Transverse colon (tissue), 3 donors: ENCODE measurements at regions not wholly inside any gene's neighbourhood (a gene's known extent, or its start where the extent isn't known, plus 50 kb on each side); places are given as distances from the start of the nearest gene placed in this dataset.

Source experiments
- EP300 ChIP-seq: sonication (generic); formaldehyde crosslinking; IDR thresholded peaks from one replicate; pipeline ENCODE4 v1.6.1; 2017; ENCODE audit warnings: antibody characterized with exemption, low read depth
- POLR2A ChIP-seq: fragments of 450-650 bp; IDR thresholded peaks from one replicate; pipeline ENCODE4 v1.6.1; 2016; ENCODE audit warnings: antibody characterized with exemption, mild to moderate bottlenecking, moderate library complexity
- TF ChIP-seq, protein P1 (sequence below), 5 experiments: fragments of 200-600 bp in 3 of 5; fragments of 450-650 bp in 2 of 5; sonication (generic) in 3 of 5; IDR thresholded peaks; 1 replicate in 2 of 5; 2 replicates in 3 of 5; pipeline ENCODE4 v1.5.1; 2016 to 2017; ENCODE audit warnings: antibody characterized with exemption in 5 of 5, inconsistent platforms in 3 of 5, mild to moderate bottlenecking in 2 of 5, moderate library complexity in 1 of 5

DNA sequence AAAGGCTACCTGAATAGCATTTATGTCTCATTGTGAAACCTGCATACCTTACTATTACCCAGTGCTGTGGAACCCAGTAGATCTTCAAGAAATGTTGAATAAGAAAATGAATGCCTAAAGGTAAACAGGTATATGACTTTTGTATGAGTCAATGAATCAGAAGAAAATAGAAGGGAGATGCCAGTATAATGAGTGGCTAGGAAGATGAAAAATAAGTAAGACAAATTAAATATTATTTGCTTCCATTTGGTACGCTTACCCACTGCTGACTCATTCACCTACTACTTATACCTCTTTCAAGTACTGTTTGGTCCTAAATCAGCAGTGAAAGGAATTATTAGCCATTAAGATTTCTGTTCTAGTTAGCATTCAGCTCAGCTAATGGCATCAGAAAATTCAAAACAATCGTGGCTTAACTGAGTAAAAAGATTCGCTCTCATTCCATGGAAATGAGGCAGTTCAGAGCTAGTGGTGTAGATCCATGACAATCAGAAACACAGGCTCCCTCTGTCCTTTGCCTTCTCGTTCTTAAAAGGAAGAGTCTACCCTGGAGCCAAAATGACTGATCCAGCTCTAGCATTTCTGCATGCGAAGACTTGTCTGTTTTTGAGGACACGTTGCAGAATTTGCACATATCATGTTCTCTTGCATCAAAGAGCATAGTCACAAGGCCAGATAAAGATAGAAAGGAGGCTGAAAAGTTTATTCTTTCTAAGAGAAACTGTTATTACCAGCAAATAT, 705.8 kb upstream of the USP15 start:
- TF ChIP-seq EP300 (no peak), POLR2A (no peak)
- TF ChIP-seq, protein P1, sequence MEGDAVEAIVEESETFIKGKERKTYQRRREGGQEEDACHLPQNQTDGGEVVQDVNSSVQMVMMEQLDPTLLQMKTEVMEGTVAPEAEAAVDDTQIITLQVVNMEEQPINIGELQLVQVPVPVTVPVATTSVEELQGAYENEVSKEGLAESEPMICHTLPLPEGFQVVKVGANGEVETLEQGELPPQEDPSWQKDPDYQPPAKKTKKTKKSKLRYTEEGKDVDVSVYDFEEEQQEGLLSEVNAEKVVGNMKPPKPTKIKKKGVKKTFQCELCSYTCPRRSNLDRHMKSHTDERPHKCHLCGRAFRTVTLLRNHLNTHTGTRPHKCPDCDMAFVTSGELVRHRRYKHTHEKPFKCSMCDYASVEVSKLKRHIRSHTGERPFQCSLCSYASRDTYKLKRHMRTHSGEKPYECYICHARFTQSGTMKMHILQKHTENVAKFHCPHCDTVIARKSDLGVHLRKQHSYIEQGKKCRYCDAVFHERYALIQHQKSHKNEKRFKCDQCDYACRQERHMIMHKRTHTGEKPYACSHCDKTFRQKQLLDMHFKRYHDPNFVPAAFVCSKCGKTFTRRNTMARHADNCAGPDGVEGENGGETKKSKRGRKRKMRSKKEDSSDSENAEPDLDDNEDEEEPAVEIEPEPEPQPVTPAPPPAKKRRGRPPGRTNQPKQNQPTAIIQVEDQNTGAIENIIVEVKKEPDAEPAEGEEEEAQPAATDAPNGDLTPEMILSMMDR (IDR thresholded peaks at IDR 0.05) = no peak
